Kidney (tissue), 13 donors: ENCODE measurements at regions not wholly inside any gene's neighbourhood (a gene's known extent, or its start where the extent isn't known, plus 50 kb on each side); places are given as distances from the start of the nearest gene placed in this dataset.

ENCODE experiments used
- DNase-seq, 5 donors: peaks; one replicate each; pipeline ENCODE4 v3.0.0-alpha.2; 2013 to 2020
- FAIRE-seq: peaks from 2 replicates; lab custom pipeline; 2012; peaks lifted over from hg19 to GRCh38; lab: Jason Lieb, UNC
- H3K27ac ChIP-seq, 2 donors: one replicate each; pipeline ENCODE4 v1.7.0; 2013; ENCODE audit warnings: low read depth in 2 of 2, low read length in 2 of 2, inconsistent platforms in 1 of 2
- H3K27me3 ChIP-seq: one replicate; pipeline ENCODE4 v1.7.1; 2013; ENCODE audit warnings: low read length, inconsistent platforms; ENCODE audit not compliant: control insufficient read depth, insufficient read depth
- H3K36me3 ChIP-seq, 3 donors: one replicate each; pipeline versions ENCODE4 v1.7.0 to v1.7.1; 2013; ENCODE audit warnings: low read length in 3 of 3, control low read depth in 1 of 3, inconsistent platforms in 1 of 3; ENCODE audit not compliant: insufficient read depth in 3 of 3, control insufficient read depth in 2 of 3
- H3K4me1 ChIP-seq, 3 donors: one replicate each; pipeline versions ENCODE4 v1.7.0 to v1.7.1; 2013; ENCODE audit warnings: low read length in 3 of 3, inconsistent platforms in 1 of 3, low read depth in 1 of 3; ENCODE audit not compliant: control insufficient read depth in 2 of 3, insufficient read depth in 2 of 3
- H3K4me3 ChIP-seq, 3 donors: one replicate each; pipeline versions ENCODE4 v1.7.0 to v1.8.1; 2013; ENCODE audit warnings: low read length in 3 of 3, control low read depth in 1 of 3, inconsistent platforms in 1 of 3
- H3K9ac ChIP-seq, 3 donors: one replicate each; pipeline versions ENCODE4 v1.7.0 to v1.7.1; 2013; ENCODE audit warnings: low read length in 3 of 3, control low read depth in 1 of 3, inconsistent platforms in 1 of 3
- H3K9me3 ChIP-seq, 3 donors: one replicate each; pipeline versions ENCODE4 v1.7.0 to v1.7.1; 2013; ENCODE audit warnings: low read length in 3 of 3, control low read depth in 1 of 3, inconsistent platforms in 1 of 3; ENCODE audit not compliant: control insufficient read depth in 2 of 3, insufficient read depth in 1 of 3
- intact Hi-C: fragments of 100-400 bp; cut with DNase I; formaldehyde crosslinking; loops from one replicate; pipeline ENCODE4 v1.11.1; 2022
- TF ChIP-seq, protein P1 (sequence below): IDR thresholded peaks from 3 replicates; pipeline ENCODE4 v1.5.1; 2012; ENCODE audit warnings: mild to moderate bottlenecking, moderate library complexity, borderline replicate concordance; ENCODE audit not compliant: insufficient read depth; ENCODE audit errors: extremely low read depth
- donor health status: control.
- donor health status: control.
- donor health status: control.
- donor health status: control.
- donor health status: control.
- donor health status: DM: yes; HTN: yes; CAD: no.
- donor health status: Normal renal cell carcinoma (clear cell type).

DNA sequence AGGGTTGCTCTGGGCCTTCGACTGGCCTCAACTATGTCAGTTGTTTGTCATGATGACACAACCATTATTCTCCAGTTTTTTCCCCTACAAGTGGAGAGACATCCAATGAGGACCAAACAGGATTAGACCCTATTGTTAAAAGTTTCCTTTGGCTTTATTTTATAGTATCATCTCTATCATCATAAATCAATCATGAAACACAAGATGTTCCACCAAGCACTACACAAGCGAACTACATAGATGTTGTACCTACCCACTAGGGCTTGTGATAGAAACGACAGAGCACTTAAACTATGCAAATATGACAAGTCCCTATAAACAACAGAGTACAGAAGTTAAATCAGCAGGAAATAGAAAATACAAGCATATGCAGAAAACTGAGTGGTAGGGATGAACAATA lies 422.5 kb upstream of the MARCKS start:
- TF ChIP-seq, protein P1, sequence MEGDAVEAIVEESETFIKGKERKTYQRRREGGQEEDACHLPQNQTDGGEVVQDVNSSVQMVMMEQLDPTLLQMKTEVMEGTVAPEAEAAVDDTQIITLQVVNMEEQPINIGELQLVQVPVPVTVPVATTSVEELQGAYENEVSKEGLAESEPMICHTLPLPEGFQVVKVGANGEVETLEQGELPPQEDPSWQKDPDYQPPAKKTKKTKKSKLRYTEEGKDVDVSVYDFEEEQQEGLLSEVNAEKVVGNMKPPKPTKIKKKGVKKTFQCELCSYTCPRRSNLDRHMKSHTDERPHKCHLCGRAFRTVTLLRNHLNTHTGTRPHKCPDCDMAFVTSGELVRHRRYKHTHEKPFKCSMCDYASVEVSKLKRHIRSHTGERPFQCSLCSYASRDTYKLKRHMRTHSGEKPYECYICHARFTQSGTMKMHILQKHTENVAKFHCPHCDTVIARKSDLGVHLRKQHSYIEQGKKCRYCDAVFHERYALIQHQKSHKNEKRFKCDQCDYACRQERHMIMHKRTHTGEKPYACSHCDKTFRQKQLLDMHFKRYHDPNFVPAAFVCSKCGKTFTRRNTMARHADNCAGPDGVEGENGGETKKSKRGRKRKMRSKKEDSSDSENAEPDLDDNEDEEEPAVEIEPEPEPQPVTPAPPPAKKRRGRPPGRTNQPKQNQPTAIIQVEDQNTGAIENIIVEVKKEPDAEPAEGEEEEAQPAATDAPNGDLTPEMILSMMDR = no peak
- H3K4me3 ChIP-seq = no peak overlapping the region
- no peak overlapping the region for H3K27ac ChIP-seq
- H3K4me1 ChIP-seq = no peaks in the 10 kb centered on the region
- H3K36me3 ChIP-seq = no peaks in the 10 kb centered on the region
- FAIRE-seq (no peak), DNase-seq (no peak)
- H3K9ac ChIP-seq = no peak overlapping the region
- intact Hi-C loops = no loop called here
- no peaks in the 10 kb centered on the region for H3K27me3 ChIP-seq
- no peaks in the 10 kb centered on the region for H3K9me3 ChIP-seq

GRCh38 chr6:113437566-113437965 lies 419.6 kb upstream of the MARCKS start:
- Histone ChIP-seq H3K27ac (no peak overlapping the region), H3K27me3 (no peaks in the 10 kb centered on the region), H3K36me3 (no peaks in the 10 kb centered on the region), H3K4me1 (no peaks in the 10 kb centered on the region), H3K4me3 (no peak overlapping the region), H3K9ac (no peak overlapping the region), H3K9me3 (no peaks in the 10 kb centered on the region)
- TF ChIP-seq, protein P1 = no peak
- no peak for FAIRE-seq
- no peak for DNase-seq
- intact Hi-C loops = no loop called here

DNA sequence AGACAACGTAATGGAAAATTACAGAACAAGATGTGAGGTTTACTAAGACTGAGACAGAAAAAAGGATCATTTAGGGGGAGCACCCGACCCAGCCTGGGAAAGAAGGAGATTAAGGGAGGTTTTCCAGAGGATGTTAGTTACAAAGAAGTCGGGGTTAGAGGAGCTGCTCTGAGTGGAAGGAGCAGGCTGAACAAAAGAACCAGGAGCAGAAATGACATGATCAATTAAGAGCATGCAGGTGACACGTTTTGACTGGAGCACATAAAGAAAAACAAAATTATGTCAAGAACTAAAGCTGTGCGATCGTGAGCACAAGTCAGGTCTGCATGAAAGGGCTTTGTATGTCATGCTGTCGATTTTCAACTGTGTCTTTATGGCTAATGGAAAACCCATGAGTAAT lies 417.3 kb upstream of the MARCKS start:
- no peaks in the 10 kb centered on the region for H3K4me1 ChIP-seq
- no peak for DNase-seq
- no peaks in the 10 kb centered on the region for H3K27me3 ChIP-seq
- no peak for FAIRE-seq
- no peaks in the 10 kb centered on the region for H3K9me3 ChIP-seq
- intact Hi-C loops = no loop called here
- H3K4me3 ChIP-seq = no peak overlapping the region
- H3K27ac ChIP-seq = no peak overlapping the region
- no peaks in the 10 kb centered on the region for H3K36me3 ChIP-seq
- TF ChIP-seq, protein P1 = no peak
- no peak overlapping the region for H3K9ac ChIP-seq

GRCh38 chr6:113442040-113442439 lies 415.1 kb upstream of the MARCKS start:
- no peaks in the 10 kb centered on the region for H3K27me3 ChIP-seq
- H3K4me1 ChIP-seq = no peaks in the 10 kb centered on the region
- TF ChIP-seq, protein P1 = no peak
- H3K9ac ChIP-seq = no peak overlapping the region
- FAIRE-seq (no peak), DNase-seq (no peak)
- H3K27ac ChIP-seq = no peak overlapping the region
- no peak overlapping the region for H3K4me3 ChIP-seq
- intact Hi-C loops = no loop called here
- H3K36me3 ChIP-seq = no peaks in the 10 kb centered on the region
- no peaks in the 10 kb centered on the region for H3K9me3 ChIP-seq
